ENCODE measurements at regions not wholly inside any gene's neighbourhood (a gene's known extent, or its start where the extent isn't known, plus 50 kb on each side); places are given as distances from the start of the nearest gene placed in this dataset.
A peak's percentile ranks its signal among the peaks of the same experiment; 100 is the strongest.
"Not testable (repeated sequence)": the region's sequence is repeated elsewhere in the genome, so short reads cannot be mapped to it uniquely, and the experiment has no call there.

DNA sequence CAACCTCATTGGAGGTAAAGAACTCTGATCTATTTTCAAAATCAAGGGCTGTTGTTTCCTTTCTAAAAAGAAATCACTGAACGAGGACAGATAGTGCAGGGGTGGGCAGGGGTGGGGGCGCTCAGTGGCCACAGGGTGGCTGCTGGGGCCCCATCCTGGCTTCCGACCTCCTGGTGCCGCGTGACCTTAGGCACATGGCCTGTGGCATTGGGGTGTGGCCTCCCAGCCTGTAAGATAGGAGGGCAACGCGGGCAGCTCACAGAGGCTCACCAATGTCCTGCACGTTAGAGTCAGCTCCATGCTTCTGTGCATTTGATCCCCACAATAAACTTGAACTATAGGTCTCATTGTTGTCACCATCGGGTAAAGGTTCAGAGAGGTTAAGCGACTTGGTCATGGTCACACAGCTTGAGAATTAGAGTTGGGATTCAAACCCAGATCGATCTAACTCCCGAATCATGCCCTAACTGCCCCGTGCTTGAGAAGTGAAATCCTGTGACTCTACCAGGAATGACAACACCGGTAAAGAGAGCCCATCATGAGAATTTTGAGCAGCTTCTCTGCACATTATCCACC, 148.0 kb upstream of the SLC6A11 start:
- no peak for DNase-seq

DNA sequence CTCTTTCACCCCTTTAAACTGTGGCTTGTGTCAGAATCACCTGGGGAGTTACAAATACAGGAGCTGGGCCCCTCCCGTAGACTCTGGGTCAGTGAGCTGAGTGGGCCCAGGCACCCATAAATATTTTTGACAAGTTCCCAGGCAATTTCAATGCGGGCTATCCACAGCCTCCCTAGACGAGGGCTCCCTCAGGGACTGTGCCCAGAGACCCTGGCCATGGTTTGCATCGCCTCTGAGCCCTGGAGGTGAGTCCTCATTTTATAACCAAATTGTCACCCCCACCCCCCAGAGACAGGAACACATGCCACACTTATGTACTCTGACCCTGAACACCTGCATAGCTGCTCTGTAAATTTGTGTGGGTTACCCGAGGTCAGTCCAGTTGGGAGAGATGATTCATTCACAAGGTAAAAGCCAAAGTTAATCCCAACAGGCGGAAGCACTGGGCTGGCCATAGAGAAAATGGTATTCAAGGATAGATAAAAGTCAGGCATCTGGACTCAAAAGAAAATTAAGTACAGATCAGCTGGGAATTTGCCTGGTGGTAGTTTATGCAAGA, 146.5 kb upstream of the SLC6A11 start:
- DNase-seq = no peak

DNA sequence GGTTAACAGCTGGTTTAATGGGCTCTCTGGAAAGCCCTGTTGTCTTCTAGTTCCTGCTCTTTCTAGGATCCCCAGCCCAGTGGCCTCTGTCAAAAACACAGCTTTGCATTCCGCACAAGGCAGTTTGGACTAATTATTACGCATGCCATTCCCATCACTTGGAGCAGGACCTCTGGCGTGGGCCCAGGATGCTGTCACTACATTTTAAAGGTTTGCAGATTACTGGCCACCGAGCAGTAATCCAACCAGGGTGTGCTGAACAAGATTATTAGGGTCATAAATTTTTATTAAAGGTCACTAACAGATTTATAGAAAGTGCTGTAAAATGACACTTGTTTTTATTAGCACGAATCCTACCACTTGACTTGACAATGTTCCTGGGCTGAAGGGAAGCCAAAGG, 143.6 kb upstream of the SLC6A11 start:
- DNase-seq = no peak

DNA sequence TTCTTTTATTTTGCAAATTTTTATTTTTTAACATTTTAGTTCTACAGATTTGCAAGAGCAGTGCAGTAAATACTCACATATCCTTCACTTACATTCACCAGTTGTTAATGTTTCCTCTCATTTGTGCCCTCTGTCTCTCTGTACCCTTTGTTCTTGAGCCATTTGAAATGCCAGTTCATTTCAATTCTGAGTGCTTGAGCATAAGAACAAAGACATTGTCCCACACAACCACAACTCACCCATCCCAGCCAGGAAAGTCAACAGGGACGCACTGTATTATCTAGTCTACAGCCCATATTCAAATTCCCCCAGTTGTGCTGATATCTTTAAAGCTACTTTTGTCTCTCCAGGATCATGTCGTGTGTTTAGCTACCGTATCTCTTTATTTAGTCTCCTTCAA, 141.4 kb upstream of the SLC6A11 start:
- DNase-seq = no peak

DNA sequence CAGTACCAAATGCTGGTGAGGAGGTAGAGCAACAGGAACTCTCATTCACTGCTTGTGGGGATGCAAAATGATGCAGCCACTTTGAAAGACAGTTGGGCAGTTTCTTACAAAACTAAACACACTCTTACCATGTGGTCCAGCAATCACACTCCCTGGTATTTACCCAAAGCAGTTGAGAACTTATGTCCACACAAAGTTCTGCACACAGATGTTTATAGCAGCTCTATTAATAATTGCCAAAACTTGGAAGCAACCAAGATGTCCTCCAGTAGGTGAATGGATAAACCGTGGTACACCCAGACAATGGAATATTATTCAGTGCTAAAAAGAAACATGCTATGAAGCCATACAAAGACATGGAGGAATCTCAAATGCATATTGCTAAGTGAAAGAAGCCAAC, 139.1 kb upstream of the SLC6A11 start:
- no peak for DNase-seq

DNA sequence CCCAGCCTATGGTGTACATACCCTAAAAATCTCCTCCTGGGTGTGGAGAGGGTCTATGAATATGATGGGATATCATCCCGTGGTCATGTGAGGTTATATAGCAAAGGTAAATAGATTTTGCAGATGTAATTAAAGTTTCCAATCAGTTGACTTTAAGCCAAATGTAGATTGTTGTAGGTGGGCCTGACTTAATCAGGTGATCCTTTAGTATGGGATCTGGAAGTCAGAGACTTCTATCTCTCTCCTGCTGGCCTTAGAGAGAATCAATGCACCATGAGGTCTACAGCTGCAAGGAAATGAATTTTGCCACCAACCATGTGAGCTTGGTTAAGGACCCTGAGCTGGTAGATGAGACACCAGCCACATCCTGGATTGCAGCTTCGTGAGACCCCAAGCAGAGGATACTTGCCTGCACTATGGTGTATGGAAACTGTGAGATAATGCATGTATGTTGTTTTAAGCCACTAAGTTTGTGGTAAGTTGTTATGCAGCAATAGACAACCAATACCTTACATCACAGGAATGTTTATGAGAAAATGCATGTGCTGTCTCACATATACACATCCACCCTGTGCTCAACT, 137.1 kb upstream of the SLC6A11 start:
- no peak for DNase-seq

DNA sequence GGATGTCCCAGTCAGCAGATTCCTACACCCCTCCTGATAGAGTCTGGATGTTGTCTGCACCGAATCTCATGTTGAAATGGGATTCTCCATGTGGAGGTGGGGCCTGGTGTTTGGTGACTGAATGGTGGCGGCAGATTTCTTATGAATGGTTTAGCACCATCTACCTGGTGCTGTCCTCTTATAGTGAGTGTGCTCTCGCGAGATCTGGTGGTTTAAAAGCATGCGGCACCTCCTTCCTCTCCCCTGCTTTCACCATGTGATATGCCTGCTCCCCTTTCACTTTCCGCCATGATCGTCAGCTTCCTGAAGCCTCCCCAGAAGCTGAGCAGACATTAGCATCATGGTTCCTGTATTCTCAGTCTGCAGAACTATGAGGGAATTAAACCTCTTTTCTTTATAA, 135.2 kb upstream of the SLC6A11 start:
- DNase-seq = no peak

DNA sequence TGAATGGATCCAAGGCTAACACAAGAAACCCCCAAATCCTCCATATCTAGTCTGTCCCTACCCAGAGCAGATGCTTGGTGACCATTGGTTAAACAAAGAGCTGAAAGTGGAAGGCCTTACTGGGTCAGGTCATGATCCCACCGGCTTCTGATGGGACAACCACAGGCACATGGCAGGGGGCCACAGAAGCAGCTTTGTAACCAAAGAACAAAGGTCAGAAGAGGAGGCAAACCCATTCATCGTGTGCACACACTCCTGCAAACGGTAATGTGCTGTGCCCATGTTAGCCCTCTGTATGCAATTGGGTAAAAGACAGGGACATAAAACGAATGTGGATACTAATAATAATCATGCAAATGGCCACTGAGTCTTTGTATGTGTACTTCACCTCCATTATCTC, 133.3 kb upstream of the SLC6A11 start:
- DNase-seq = no peak

DNA sequence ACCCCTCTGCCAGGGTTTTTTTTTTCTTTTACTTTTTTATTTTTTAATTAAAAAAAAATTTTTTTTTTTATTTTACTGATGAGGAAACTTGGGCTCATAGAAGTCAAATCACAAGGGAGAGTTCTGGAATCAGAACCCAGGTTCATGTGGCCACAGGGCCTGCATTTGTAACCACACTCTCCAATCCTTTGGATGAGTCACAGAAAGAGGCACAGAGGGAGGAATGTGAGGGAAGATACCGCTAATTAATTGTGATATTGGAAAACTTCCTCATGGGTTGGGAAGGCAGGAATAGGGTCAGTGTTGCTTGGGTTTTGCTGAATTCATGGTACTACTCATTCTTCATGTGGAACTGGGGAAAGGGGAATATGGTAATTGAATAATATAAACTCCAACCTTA, 132.9 kb upstream of the SLC6A11 start:
- no peak for DNase-seq

DNA sequence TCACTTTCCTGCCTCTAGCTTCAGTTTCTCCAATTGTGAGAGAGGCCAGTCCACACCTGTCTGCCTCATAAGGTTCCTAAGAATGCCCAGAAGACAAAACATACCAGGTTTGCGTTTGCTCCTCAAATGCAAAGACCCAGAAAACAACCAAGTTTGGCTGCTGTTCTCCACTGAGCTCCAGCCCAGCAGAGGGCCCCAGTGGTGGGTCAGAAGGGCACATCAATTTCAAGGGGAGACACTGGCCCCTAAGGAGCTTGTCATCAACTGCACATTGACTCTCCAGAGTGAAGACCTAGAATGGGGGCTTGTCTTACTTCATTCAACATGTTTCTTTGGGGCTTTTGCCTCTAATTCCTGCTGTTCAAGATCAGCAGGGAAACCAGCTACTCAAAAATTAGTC, 127.9 kb upstream of the SLC6A11 start:
- DNase-seq = no peak

DNA sequence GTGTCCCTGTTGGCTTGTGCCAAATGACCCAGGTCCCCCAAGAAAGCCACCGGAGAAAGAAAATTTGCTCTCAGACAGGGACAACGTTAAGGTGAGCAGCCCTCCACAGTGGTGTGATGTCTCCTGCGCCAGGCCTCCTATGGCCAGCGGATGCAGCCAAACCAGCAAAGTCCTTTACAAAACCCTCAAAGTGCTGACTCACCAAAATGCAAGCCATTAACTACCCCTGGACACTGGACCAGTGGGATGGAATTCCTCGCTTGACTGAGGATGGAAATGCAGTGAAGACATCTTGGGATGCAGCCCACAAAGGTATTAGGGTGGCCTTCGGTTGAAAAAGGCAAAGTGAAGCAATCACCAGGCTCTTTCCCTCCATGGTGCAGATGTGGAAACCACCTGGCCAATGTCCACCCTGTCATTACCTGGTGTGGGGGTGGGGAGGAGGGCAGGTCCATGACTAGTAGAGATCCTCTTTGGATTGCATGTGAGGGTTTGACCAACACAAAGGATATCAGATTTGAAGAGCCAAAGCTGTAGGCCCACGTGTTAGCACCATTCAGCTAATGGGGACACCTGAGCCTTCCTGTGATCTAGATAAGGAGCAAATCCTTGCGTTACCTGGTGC, 127.4 kb upstream of the SLC6A11 start:
- DNase-seq = no peak

DNA sequence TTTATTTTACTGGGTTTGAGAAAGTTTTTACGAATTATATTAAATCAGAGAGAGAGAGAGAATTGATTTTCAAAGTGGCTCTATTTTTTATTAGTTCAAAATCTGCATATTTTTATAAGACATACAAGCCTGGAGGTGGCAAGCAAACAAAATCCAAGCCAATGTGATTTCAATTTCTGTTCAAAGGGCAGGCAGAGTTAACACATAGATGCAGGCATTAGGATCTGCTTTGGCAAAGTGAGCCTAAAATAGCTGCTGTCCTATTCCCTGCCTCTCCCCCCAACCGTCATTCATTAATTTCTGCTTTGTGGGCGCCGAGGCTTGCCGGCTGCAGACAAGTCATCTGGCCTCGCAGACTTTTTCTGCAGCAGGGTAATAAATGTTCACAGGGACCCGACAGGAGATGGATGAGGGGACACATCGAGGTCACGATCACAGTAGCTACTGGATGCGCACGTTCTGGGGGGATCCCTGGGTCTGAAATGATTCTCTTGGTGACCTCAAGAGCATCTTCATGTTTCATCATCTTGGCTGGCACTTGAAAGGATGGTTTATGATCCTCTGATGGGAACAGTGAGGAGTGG, 123.9 kb upstream of the SLC6A11 start:
- DNase-seq = no peak

DNA sequence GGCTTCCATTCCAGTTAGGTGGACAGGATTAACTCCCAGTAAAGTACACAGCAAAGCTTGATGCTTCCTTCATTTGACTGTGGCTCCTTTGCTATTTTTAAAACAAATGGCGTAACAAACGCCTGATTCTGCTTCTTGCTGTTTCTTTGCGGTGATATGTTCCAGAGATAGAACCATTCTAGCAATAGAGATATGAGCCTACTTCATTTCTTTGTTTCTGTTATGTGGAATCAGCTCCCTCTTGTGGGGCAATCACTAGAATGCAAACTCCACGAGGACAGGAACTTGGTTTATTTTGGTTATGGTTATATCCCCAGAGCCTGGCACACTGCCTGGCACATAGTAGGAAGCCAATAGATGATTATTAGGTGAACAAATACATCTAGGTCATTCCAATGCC, 122.6 kb upstream of the SLC6A11 start:
- no peak for DNase-seq

DNA sequence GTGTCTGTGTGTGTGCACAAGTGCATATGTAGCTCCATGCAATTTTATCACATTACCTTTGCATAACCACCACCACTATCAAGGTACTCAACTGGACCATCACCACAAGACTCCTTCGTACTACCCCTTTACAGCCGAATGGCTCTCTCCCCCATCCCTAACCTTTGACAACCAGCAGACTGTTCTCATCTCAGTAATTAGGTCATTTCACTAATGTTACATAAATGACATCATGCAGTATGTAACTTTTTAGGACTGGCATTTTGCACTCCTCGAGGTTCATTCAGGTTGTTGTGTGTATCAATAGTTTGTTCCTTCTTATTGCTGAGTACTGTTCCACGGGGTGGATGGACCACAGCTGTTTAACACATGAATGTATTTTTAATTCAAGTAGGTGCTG, 121.8 kb upstream of the SLC6A11 start:
- DNase-seq = no peak

DNA sequence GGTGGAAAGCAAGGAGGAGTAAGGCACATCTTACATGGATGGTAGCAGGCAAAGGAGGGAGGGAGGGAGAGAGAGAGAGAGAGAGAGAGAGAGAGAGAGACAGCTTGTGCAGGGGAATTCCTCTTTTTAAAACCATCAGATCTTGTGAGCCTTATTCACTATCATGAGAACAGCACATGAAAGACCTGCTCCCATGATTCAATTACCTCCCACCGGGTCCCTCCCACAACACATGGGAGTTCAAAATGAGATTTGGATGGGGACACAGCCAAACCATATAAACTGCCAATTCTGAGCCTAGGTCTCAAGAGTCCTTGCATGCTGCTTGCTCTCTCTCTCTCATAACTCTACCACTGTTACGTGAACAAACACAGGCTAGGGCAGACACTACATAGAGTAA, 120.8 kb upstream of the SLC6A11 start:
- DNase-seq = not testable (repeated sequence)

DNA sequence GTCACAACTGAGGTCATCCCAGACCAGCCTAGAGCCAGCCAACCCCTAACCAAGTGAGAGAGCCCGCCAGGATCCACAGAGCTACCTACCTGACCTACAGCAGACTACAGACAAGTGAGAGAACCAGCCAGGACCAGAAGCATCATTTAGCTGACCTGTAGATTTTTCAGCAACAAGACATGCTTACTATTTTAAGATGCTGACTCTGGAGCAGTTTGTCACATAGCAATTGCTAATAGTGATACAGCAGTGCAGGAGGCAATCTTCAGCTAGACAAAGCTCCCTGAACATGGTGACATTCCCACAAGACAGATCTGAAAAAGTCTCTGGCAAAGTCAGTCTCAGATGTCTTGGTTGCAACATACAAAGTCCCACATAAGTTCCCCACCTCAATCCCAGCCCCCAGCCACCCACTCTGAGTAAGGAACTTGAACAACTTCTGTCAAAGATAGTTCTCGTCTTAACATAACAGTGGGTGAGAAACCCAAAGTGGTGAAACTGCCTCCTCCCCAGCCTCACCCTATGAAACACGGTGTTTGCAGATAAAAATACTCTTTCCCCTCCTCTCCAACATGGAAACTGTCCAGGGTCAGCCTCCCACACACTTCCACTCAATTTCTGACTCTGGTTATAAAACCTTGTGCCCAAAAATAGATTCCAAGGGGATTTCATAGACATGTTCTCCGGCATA, 120.3 kb upstream of the SLC6A11 start:
- DNase-seq = no peak

DNA sequence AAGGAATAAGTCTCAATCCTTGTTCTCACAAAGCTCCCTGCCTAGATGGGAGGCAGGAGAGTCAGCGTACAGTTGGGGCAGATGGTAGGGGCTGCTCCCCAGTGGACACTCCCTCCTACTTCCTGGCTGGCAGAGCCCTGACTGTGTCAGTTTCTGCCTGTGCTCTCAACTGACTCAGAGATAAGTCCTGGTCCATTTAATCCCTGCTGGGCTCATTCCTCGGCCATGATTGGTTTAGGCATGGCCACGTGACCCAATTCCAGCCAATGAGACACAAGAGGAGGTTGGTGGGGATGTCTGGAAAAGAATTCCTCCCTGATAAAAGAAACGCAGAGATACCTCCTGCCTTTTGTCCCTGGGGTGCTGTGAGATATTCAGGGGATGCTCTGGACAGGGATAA, 118.1 kb upstream of the SLC6A11 start:
- DNase-seq = no peak

DNA sequence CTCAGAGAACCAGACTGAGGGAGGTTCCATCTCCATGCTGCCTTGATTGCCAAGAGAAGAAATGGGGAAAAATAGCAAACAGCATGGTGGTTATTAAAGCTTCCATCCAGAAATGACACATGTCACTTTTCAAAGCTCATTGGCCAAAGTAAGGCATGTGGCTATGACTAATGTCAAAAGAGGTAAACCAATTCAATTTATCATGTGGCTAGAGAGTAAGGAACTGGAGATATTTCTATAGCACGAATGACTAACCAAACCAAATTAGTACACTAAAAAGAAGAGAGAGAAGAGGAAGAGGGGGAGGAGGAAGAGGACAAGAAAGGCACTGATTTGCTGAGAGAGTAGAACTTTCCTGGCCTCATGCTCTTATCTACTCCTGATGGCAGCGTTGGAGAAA, 115.2 kb upstream of the SLC6A11 start:
- DNase-seq = no peak

DNA sequence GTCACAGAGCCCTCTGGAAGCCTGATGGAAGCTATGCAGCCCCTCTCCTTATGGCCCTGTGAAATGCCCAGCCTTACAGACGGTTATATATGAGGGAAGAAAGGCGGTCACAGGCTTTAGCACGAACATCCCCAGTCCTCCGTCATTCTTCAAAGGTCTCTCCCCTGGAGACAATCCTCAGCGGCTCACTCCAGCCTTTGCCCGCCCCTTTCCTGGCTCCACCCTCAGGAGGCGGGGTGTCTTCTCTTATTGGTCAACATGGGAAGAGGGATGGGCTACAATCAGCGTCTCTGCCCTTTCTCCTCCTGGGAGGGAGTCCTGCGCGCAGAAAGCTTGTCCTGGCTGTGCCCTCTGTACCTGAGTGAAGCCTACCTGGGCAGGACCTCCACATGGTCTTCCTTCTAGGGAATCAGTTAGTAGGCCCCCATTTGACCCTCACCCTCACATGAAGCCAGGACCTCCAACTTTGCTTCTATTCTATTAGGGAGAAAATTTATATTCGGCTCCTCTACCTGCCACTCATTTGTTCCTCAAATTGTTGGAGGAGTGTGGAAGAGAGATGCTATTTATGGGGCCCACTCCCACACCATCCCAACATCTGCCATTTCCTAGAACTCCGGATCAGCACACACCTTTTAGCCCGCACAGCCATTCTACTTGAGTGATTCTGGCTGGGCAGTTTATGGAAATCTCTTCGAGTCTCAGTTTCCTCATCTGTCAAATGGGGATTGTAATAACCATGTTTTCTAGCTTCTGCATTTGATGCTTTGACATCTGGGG, 112.9 kb upstream of the SLC6A11 start:
- DNase-seq = no peak

DNA sequence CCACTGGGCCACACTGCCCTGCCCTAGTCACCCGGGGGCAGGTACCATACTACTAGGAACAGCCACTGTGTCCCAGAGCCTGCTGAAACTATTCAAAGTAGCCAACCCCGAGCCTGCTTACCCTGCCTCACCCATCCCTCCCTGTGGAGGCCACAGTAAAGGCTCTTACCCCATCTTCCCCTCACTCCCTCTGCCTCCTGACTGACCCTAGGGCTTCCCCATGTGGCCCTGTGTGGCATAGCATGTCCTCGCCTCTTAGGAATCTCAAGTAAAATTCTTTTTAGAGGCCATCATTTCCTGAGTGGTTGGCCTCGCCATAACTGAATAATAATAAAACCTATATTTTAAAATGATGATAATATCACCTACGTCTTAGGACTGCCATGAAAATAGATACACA, 112.2 kb upstream of the SLC6A11 start:
- peak; percentile 19 for DNase-seq

DNA sequence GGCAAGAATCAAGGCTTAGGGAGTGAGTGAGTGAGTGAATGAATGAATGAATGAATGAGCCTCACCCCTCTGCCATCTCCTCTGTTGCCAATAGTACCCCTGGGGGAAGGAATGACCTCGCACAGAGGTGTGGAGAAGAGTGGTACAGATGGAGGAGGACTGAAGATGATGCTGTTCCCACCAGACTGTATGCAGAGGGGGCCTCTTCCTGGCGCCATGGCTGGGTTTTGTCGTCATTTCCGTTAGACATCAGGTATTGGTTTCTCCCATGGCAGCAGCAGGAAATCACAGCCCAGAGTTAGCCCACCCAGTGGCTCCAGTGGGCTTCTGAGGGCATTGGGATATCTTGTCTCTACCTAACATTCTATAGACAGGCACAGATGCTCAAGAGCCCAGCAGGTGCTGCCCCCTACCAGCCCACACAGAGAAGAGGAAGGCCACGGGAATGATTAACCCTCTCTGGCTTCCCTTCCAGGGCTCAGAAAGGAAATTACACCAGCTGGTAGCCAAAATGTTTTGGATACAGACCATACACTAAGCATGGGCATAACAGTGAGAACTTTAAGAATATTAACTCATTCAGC, 109.8 kb upstream of the SLC6A11 start:
- DNase-seq = no peak

DNA sequence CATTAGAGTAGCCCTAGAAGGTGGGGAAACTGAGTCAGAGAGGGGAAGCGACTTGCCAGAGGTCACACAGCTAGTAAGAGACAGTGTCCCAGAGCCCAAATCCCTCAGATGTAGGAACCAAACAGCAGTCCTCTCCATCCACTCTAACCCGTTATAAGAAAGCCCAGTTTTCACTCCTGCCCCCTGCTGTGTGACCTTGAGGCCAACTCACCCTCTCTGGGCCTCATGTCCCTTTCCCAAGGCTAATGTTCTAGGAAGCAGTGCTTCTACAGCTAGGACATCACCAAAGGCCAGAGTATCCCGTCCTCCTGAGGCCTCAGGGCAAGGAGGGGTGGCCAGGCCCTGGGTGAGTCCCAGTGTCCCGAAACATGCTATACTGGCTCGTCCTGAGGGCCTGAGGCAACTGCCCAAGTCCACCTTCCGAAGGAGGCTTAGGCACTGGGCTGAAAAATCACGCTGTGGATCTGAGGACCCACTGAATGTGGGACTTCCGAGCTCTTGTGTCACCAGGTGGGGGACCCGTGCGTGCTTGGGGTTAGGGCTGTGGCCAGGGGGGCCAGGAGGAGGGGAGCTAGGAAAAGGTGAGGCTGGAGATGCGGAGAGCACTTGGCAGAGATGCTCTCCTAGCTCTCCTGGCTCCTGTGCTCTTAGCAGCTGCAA, 109.2 kb upstream of the SLC6A11 start:
- DNase-seq = no peak
